Neural crest cell (in vitro differentiated cells): ENCODE measurements at regions not wholly inside any gene's neighbourhood (a gene's known extent, or its start where the extent isn't known, plus 50 kb on each side); places are given as distances from the start of the nearest gene placed in this dataset.

Source experiments
- DNase-seq: peaks from one replicate; pipeline ENCODE4 v3.0.0; 2021; ENCODE audit warnings: low read depth, mixed read lengths, low spot score
- H3K27ac Mint-ChIP-seq: one replicate; pipeline ENCODE4 v1.8.0; 2021; ENCODE audit warnings: mild to moderate bottlenecking, mixed read lengths; ENCODE audit not compliant: unreplicated experiment
- H3K27me3 Mint-ChIP-seq: 2 replicates; pipeline ENCODE4 v1.8.0; 2021; ENCODE audit warnings: low read depth, mild to moderate bottlenecking, mixed read lengths
- H3K36me3 Mint-ChIP-seq: 2 replicates; pipeline ENCODE4 v1.8.0; 2021; ENCODE audit warnings: low read depth, mild to moderate bottlenecking, mixed read lengths
- H3K4me1 Mint-ChIP-seq: 2 replicates; pipeline ENCODE4 v1.8.0; 2021; ENCODE audit warnings: mixed read lengths
- H3K4me3 Mint-ChIP-seq: one replicate; pipeline ENCODE4 v1.8.0; 2021; ENCODE audit warnings: mild to moderate bottlenecking, mixed read lengths
- H3K9me3 Mint-ChIP-seq: 2 replicates; pipeline ENCODE4 v1.8.0; 2021; ENCODE audit warnings: mixed read lengths
- TF ChIP-seq, protein P1 (sequence below): fragments of 200-600 bp; sonication (generic); conservative IDR thresholded peaks from 2 replicates; pipeline ENCODE4 v1.5.0; 2021; ENCODE audit warnings: antibody characterized with exemption, mild to moderate bottlenecking

GRCh38 chr13:68174893-68175292 lies 944.8 kb upstream of the PCDH9 start:
- Mint-ChIP-seq H3K4me3 (no peak overlapping the region), H3K36me3 (no peaks in the 10 kb centered on the region), H3K4me1 (no peaks in the 10 kb centered on the region), H3K27ac (no peak overlapping the region), H3K27me3 (no peaks in the 10 kb centered on the region), H3K9me3 (peaks cover 11% of the 10 kb centered on the region)
- TF ChIP-seq, protein P1, sequence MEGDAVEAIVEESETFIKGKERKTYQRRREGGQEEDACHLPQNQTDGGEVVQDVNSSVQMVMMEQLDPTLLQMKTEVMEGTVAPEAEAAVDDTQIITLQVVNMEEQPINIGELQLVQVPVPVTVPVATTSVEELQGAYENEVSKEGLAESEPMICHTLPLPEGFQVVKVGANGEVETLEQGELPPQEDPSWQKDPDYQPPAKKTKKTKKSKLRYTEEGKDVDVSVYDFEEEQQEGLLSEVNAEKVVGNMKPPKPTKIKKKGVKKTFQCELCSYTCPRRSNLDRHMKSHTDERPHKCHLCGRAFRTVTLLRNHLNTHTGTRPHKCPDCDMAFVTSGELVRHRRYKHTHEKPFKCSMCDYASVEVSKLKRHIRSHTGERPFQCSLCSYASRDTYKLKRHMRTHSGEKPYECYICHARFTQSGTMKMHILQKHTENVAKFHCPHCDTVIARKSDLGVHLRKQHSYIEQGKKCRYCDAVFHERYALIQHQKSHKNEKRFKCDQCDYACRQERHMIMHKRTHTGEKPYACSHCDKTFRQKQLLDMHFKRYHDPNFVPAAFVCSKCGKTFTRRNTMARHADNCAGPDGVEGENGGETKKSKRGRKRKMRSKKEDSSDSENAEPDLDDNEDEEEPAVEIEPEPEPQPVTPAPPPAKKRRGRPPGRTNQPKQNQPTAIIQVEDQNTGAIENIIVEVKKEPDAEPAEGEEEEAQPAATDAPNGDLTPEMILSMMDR = no peak
- DNase-seq = no peak

DNA sequence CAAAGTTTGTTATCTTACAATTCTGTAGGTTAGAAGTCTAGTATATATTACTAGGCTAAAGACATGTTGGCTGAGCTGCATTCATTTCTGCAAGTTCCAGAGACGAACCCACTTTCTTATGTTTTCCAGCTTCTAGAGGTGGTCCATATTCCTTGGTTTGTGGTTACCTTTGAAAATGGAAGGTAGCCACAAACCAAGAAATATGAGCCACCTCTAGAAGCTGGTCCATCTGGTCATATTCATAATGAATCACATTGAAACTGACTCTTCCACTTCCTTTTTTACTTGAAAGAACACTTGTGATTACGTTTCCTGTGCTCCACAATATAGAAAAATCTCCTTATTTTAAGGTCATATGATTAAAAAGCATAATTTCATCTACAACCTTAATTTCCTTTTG lies 943.0 kb upstream of the PCDH9 start:
- Mint-ChIP-seq H3K27me3 (no peaks in the 10 kb centered on the region), H3K36me3 (no peaks in the 10 kb centered on the region), H3K9me3 (peaks cover 6% of the 10 kb centered on the region), H3K4me1 (no peaks in the 10 kb centered on the region), H3K4me3 (no peak overlapping the region), H3K27ac (no peak overlapping the region)
- no peak for DNase-seq
- TF ChIP-seq, protein P1 = no peak

DNA sequence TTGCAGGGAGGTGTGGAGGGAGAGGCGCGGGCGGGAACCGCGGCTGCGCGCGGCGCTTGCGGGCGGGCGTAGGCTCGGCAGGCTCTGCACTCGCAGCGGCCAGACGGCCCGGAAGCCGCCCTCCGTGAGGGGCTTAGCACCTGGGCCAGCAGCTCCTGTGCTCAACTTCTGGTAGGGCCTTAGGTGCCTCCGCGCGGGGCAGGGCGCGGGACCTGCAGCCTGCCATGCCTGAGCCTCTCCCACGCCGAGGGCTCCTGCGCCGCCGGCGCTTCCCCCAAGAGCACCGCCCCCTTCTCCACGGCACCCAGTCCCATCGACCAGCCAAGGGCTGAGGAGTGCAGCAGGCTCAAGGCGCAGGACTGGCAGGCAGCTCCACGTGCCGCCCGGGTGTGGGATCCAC lies 940.8 kb upstream of the PCDH9 start:
- no peak for DNase-seq
- H3K36me3 Mint-ChIP-seq = no peaks in the 10 kb centered on the region
- H3K27ac Mint-ChIP-seq = no peak overlapping the region
- no peaks in the 10 kb centered on the region for H3K27me3 Mint-ChIP-seq
- no peaks in the 10 kb centered on the region for H3K4me1 Mint-ChIP-seq
- TF ChIP-seq, protein P1 = no peak
- peaks cover 3% of the 10 kb centered on the region for H3K9me3 Mint-ChIP-seq
- no peak overlapping the region for H3K4me3 Mint-ChIP-seq

DNA sequence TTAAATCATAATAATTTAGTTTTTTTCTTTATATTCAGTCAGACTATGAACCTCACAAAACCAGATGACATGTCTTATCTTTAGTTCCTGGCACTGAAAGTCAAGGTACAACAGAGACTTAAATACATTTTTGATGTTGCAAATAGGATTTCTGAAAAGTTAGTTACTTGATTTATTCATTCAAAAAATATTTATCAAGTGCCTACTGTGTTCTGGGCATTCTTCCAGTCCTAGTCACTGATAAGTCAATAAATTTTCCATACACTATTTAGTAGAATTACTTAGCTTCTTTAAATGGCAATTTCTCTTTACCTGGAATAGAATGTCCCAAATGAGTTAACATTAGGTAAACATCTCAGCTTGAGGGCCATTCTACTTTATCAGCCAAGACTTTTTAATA lies 938.3 kb upstream of the PCDH9 start:
- Mint-ChIP-seq H3K27me3 (no peaks in the 10 kb centered on the region), H3K4me1 (no peaks in the 10 kb centered on the region), H3K4me3 (no peak overlapping the region), H3K9me3 (peaks cover 3% of the 10 kb centered on the region), H3K27ac (no peak overlapping the region), H3K36me3 (no peaks in the 10 kb centered on the region)
- TF ChIP-seq, protein P1 = no peak
- no peak for DNase-seq

GRCh38 chr13:68160466-68160865 lies 930.3 kb upstream of the PCDH9 start:
- no peaks in the 10 kb centered on the region for H3K4me1 Mint-ChIP-seq
- TF ChIP-seq, protein P1 = no peak

DNA sequence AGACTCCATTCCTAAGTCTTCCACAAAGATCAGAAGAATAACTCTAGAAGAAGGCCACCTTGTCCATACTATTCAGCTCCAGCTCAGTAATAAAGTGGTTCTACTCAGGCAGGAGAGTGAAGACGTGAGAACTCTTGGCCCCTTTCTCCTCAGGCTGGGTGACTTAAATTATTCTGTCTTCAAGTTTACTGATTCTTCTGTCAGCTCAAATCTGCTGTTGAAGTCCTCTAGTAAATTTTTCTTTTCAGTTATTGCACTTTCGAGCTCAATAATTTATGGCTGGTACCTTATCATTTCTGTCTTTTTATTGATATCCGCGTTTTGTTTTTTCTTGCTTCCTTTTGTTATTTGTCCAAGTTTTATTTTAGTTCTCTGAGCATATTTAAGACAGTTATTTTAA lies 922.3 kb upstream of the PCDH9 start:
- H3K27me3 Mint-ChIP-seq = no peaks in the 10 kb centered on the region
- DNase-seq = no peak

More at GRCh38 chr13:68160466-68160865, 930.3 kb upstream of the PCDH9 start:
- Mint-ChIP-seq H3K4me3 (no peak overlapping the region), H3K9me3 (peaks cover under 1% of the 10 kb centered on the region), H3K36me3 (no peaks in the 10 kb centered on the region), H3K27me3 (no peaks in the 10 kb centered on the region), H3K27ac (no peak overlapping the region)
- DNase-seq = no peak

More for the DNA sequence above, 922.3 kb upstream of the PCDH9 start:
- no peak overlapping the region for H3K4me3 Mint-ChIP-seq
- no peaks in the 10 kb centered on the region for H3K4me1 Mint-ChIP-seq
- peaks cover 3% of the 10 kb centered on the region for H3K36me3 Mint-ChIP-seq
- H3K9me3 Mint-ChIP-seq = peaks cover 7% of the 10 kb centered on the region
- TF ChIP-seq, protein P1 = no peak
- no peak overlapping the region for H3K27ac Mint-ChIP-seq
